Left lobe of liver (tissue), 2 donors: ENCODE measurements at regions not wholly inside any gene's neighbourhood (a gene's known extent, or its start where the extent isn't known, plus 50 kb on each side); places are given as distances from the start of the nearest gene placed in this dataset.

Experiments used
- ATAC-seq: fragments of 200-7000 bp; cut with Tn5 transposase; one replicate; pipeline ENCODE4 v1.9.1; 2020; ENCODE audit warnings: mild to moderate bottlenecking, moderate library complexity
- DNase-seq: peaks from one replicate; pipeline ENCODE4 v3.0.0-alpha.2; 2020; ENCODE audit warnings: low spot score
- donor health status: DM: no; HTN: no; CAD: no; lungs with moderate emphysema.
- donor health status: DM: no; HTN: yes; CAD: no.

DNA sequence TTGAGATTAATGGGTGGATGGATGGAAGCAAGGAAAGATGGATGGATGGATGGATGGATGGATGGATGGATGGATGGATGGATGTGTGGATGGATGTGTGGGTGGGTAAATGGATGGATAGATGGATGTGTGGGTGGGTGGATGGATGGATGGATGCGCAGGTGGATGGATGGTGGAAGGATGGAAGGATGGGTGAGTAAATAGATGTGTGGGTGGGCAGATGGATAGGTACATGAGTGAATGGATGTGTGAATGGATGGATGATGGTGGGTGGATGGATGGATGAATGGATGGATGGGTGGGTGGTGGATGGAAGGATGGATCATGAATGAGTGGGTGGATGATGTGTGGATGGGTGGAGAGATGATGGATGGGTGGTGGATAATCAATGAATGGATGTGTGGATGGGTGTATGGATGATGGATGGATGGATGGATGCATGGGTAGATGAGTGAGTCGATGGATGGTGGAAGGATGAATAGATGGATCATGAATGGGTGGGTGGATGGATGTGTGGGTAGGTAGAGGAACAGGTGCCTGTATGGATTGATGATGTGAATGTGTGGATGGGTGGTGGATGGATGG is 375.2 kb downstream of the BRD1 start:
- no peak for ATAC-seq
- no peak for DNase-seq

DNA sequence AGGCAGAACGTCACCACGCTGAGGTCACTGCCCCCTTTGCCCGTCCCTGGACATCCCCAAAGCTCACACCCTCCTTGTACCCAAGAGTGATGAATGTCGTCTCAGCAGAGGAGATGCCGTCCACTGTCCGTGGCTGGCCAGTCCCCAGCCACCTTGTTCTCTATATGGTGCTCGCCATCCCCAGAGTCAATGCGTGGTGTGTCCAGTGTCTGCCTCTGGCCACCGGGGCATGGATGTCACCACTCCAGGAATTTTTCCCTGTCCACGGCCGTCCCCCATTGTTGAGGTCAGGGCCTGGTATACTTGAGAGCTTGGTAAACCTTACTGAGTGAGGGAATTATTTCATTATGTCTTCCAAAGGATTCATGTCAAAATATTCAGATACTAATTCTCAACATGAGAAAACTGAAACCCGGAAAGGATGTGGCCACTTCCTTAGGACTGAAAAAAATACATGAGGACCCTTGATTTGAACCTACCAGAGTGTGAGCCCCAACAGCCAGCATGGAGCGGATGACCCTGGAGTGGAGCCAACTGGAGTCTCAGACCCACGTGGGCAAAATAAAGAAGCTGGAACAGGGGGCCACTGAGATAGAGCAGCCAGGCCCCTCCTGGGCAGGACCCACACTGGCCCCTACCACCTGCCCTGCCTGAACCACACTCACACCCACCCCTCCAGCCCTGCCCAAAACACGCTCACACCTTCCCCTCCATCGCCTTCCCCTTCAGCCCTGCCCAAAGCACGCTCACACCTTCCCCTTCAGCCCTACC is 376.4 kb downstream of the BRD1 start:
- ATAC-seq (no peak), DNase-seq (no peak)

DNA sequence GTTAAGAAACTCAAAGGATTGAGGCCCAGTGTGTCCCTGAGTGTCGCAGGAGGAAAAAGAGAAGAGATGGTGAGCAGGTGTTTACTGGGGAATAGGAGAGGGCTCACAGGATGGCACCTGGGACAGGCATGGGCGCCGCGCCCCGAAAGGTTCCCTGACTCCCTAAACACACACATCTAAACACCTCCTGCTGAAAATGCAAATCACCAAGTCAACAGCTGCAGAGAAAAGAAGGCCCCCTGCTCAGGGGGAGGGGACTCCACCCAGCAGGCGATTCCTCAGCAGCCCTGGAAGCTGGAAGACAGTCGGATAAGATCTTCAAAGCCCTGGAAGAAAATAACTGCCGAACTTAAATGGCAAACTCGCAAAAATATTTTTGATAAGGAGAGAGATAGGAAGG is 377.2 kb downstream of the BRD1 start:
- ATAC-seq (no peak), DNase-seq (no peak)

DNA sequence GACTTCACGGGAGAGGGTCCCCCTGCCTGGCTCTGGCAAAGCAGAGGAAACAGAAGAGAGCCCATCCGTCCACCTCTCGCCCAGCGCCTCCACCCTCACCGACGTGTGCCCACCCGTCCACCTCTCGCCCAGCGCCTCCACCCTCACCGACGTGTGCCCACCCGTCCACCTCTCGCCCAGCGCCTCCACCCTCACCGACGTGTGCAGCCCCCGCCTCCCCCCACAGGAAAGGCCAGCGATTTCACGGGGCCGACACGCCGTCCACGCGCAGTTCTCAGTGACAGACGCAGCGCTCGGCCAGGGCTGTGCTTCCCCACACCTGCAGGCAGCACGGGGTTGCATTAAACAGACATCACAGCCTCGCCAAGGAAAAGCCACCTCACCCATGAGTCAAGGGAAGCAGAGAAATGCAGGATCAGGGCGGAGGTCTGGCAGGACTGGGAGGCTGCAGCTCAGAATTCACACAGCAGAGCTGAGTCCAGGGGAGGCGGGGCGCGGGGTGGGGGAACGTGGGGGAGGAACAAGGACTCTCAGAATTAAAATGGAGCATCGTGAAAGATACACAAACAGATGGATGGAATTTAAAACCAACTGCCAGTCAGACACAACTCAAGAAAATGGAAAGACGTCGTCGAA is 377.7 kb downstream of the BRD1 start:
- DNase-seq (no peak), ATAC-seq (no peak)

DNA sequence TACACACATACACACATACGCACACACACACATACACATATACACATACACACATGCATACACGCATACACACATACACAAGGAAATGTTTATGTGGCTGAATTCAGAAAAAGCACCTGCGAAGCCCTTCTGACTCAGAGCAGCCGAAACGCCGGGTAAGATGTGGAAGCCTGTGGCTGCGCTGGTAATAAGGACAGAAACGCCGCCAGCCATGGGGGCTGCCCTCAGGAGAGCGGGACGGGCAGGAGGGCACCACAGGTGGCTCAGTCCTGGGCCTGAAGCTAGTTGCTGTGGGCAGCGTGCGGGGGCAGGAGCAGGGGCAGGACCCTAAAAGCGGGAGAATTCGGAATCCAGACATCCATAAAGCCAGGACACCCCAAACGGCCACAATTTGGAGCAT is 378.3 kb downstream of the BRD1 start:
- DNase-seq (no peak), ATAC-seq (no peak)

DNA sequence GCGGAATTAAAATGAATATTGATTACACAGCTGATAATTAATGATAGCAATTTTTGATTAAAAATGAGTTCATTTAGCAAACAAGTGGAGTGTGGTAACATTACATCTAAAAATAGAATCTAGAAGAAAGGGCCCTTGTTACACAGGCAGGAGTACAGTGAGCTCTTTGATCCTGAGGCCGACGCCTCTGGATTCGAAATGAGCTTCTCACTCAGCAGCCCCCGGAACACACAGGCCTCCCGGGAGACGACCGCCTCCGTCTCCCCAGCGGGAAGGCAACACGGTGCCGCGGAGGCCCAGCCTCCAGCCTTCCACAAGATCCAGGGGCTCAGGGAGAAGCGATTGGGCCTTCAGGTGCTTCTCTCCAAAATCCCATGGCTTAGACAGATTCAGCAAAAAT is 379.1 kb downstream of the BRD1 start:
- DNase-seq (no peak), ATAC-seq (no peak)

DNA sequence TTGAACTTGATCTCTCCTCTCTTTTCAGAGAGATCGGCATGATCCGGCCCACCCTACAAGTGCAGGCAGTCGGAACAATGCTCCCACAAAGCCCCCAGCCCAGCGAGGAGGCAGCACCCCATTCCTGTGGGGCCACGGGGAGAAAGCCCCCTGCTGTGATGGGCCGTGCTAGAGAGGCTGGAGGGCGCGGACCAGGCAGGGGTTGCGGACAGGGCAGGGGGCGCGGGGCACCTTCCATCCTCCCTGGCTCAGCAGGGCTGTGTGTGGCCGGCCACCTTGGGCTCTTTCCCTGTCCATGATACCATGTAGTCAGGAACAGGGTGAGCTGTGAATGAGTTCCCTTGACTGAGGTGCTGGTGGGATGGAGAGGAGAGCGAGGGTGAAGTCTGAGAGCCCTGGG is 379.8 kb downstream of the BRD1 start:
- DNase-seq (no peak), ATAC-seq (no peak)

DNA sequence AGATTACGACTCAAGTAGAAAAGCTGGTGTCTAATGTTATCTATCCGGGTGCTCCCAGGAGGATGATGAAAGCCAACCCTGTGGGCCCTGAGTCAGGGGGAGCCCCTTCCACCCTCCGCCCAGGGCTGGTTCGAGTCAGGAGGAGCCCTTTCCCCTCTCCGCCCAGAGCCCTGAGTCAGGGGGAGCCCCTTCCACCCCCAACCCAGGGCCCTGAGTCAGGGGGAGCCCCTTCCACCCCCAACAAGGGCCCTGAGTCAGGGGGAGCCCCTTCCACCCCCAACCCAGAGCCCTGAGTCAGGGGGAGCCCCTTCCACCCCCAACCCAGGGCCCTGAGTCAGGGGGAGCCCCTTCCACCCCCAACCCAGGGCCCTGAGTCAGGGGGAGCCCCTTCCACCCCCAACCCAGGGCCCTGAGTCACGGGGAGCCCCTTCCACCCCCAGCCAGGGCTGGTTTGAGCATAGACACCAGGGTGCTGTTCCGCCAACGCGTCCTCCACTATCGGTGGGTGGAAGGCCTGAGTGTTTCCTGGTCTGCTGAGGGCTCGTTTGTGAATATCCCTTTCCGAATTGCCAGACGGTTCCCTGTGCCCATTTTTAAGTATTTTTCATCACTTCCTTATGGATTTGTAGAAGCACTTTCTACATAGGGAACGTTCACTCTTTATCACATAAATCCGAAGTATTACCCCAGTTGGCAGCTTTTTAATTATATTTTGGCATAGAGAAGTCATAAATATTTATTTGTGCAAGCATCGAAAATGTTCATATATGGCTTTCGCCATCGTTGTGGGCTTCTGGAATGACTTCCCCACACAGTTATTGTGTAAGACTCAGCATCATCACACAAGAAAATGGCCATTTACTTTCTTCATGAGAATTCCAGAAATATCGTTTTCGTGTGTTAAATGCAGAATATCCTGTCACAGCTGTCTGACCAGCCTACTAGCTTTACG is 380.6 kb downstream of the BRD1 start:
- no peak for ATAC-seq
- no peak for DNase-seq

DNA sequence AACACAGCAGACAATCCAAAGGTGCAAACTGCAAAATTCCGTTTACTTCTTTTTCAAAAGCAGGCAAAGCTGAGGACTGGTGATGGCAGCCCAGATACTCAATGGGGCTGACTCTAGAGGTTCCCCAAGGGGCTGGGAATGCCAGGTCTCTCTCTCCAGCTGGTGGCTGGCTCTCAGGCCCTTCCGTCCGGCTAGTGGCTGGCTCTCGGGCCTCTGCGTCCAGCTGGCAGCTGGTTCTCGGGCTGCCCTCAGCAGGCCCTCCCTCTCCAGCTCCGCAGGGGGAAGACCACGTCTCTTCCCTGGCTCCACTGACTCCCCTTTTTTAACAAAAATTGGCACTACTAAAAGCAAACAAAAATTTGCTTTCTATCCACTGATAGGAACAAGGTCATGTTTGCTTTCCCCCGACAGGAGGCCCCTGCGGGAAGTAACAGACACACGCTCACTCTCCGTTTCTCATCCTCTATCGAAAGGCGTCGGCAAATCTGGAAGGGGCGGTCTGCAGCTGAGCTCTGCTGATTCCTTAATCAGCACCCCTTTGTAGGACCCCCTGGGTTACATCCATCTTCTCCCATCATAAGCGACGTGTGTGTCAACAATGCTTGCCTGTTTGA is 381.4 kb downstream of the BRD1 start:
- DNase-seq, result no peak
- no peak for ATAC-seq

DNA sequence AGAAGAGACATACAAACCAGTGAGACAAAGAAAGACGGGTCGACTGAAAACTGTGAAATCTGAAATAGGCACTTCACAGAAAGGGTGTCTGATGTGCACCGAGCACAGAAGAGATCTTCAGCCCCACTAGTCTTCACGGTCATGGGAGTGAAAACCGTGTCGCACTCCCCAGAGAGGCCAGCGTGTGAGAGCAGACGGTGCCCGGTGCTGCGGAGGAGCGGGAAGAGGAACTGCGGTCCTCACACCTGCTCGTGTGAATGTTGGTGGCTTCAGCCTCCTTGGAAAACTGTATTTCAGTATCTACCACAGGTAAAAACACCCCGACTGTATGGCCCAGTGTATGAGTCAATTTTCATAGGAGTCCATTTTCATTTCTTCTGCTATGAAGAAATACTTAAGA is 382.9 kb downstream of the BRD1 start:
- ATAC-seq (no peak), DNase-seq (no peak)

DNA sequence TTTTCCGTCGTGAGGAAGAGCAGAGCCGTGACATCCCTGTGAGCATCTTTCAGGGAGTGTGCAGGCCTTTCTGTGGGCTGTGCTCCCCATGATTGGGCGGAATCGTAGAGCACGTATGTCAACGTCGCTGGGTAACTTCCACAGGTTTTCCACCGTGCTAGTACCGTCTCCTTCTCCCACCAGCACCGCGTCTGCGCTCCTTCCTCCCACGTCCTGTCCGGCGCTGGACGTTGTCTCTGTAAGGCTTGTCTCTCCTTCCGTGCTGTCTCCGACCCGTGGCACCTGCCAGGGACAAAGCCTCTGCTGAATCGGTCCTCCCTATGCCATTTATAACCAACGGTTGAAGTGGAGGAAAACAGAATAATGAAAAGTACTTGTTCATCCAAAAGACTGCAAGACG is 386.7 kb downstream of the BRD1 start:
- ATAC-seq (no peak), DNase-seq (no peak)

DNA sequence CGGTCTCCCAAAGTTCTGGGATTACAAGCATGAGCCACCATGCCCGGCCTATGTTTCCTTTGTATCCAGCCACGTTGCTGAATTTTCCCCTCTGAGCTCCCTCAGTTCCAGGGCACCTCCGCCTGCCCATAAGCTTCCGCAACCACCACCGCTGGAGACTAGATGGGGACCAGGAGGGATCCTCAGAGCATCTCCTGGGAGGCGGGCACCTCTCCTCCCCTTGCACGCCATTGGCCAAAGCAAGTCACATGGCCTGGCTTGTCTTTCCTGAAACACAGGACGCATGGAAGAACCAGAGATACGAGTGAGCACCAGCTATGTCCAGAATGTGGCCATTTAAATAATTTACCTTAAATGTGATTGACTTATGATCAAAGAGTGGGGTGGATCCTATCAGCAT is 388.3 kb downstream of the BRD1 start:
- ATAC-seq (no peak), DNase-seq (no peak)

DNA sequence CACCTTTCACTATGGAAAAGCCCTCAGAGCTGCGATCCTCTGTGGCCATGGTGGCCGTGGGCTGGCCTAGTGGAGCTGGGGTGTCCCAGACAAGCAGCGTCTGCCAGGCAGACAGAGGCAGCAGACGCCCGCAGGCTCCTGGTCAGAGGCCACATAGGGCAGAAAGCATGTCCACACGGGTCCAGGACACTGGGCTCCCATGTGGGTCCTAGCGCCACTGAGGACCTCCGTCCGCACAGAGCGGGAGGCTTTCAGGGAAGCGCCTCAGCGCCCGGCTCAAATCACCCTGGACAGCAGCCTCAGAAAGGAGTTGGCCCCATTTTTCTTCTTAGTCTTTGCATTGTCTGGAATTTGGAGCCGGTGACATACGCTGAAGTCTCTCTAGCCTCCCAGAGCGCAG is 389.7 kb downstream of the BRD1 start:
- DNase-seq (no peak), ATAC-seq (no peak)

DNA sequence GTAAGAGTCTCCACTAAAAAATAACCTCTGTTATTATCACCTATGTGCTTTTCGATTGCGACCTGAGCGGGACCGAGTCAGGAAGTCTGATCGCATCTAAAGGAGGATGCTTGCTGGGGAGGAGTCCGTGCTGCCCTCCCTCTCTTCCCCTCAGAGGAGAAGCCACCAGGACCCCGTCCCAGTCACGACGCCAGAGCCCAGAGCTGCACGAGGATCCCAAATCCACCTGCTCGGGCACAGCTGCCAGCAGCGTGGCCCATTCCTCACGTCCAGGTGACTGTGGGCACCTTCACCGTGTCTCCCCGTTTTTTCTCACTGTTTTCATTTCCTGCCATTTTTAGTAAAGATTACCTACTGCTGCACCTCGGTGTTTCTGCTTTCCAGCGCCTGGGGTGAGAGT is 390.3 kb downstream of the BRD1 start:
- no peak for ATAC-seq
- no peak for DNase-seq

DNA sequence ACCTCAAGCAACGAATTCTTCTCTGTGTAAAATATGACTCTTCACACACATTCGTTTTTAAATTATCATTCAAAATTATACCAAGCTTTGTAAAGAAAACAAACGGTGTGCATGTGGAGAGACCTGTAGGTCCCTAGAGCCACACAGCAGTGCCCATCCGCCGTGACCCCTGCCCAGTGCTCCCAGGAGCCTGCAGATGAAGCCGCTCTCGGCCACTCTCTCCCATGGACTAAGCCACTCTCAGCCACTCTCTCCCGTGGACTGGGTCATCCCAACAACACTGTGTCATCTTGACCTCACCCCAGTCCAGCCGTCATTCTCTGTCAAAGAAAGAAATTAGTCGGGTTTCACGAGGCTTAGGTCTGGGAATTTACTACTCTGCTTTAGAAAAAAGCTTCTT is 391.6 kb downstream of the BRD1 start:
- DNase-seq (no peak), ATAC-seq (no peak)

DNA sequence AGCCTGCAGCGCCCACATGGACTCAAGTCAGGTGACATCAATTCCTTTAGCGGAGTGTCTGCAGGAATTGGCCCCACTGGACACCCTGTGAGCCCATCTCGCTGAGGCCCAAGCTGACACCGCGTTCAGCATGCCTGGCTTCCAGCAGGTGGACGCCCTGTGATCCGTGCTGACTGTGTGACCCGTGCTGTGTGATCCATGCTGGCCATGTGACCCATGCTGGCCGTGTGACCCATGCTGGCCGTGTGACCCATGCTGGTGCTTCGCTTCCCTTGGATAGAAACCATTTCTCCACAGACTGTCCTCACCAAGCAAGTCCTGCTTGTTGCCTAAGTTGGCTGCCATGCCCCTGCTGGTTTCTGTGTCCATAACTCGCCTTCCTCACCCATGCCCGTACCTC is 392.1 kb downstream of the BRD1 start:
- ATAC-seq, result no peak
- DNase-seq, result no peak

DNA sequence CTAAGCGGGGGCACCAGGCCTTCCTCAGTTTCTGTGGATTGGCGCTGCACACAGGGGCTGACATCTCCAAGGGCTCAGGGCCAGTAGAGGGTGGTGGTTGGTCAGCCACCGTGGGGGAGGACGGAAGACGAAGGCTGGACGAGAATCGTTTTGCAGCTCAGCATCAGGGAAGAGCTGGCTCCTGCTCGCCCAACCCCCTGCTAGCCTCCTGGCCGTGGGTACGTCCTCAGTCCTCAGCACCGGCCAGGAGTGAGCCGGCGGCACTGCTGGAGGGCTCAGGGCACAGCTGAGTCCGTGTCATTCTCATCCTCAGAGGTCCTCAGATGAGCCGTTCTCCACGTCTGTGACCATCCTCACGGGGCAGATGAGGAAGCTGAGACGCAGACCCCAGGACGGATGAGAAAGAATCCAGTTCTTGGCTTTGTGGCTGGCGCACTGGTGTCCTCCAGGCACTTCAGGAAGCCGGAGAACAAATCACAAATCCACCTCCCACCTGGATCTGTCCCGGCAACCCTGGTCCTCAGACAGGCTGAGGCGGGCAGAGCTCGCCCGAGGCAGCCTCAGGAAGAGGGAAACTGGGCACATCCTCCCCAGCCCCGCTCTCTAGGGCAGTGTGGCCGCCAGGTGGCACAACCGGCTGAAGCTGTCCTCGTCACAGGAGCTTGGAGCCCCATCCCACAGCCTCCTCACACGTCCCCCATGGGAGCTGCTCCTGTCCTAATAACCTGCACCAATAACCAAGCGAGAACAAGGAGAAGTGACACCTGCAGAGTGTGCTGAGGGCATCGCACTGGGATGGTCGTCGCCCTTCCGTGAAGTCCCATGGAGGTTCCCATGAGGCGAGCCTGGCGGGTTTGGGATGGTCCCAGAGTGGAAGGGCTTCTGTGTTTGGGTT is 393.7 kb downstream of the BRD1 start:
- peak; percentile 30 for DNase-seq
- no peak for ATAC-seq

DNA sequence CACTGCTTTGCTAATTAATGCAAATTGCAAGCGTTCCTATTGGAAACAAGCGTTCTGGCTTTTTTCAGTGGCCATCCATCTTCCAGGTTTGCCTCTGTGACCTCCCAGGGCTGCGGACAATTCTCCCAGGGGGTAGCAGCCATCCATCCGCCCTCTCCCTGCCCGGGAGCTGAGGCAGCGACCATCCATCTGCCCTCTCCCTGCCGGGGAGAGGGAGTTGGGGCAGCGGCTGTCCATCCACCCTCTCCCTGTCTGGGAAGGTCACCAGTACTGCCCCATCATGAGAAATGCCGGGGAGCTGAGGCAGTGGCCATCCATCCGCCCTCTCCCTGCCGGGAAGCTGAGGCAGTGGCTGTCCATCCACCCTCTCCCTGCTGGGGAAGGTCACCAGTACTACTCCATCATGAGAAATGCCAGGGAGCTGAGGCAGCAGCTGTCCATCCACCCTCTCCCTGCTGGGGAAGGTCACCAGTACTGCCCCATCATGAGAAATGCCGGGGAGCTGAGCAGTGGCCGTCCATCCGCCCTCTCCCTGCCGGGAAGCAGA is 394.7 kb downstream of the BRD1 start:
- DNase-seq (no peak), ATAC-seq (no peak)

DNA sequence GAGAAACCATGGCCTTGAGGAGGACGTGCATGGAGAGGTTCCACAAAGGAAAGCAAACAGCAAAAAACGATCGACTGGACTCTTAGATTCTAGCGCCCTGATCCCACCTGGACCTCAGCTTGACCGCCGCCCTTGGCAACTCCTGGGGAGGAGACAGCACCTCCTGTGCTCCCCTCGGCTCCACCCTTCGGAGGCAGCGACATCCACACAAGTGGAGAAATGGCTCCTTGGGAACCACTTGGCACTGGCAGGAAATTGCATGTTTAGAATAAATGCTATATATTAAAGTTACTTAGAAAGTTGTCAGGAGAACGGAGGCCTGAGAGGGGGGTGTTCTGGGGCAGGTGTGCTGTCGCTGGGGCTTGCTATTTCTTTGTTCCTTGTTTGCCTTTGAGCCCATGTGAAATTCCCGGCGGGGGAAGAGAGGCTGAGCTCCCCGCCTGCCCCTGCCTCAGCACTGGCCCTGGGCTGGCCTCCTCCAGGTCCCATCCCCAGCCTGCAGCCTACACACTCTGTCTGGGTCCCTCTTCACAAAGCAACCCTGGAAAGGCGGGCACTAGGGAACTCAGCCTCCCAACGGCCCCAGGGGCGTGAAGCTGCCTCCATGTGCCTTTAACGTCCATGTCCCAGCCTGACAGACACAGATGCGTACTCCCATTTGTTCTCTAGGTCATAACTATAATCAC is 395.3 kb downstream of the BRD1 start:
- DNase-seq (peak; percentile 26), ATAC-seq (no peak)
